GM12878 (cell line): ENCODE measurements at regions not wholly inside any gene's neighbourhood (a gene's known extent, or its start where the extent isn't known, plus 50 kb on each side); places are given as distances from the start of the nearest gene placed in this dataset.

ENCODE experiments used
- ATAC-seq: fragments of 200-7000 bp; cut with Tn5 transposase; 3 replicates; pipeline ENCODE4 v1.9.1; 2020; ENCODE audit warnings: mild to moderate bottlenecking, moderate library complexity
- BruUV-seq: library from RNA; stranded (reverse); fragments of 400-500 nt; replicated peaks from 2 replicates; lab custom pipeline; 2021; lab: Mats Ljungman, UMichigan
- CTCF ChIA-PET: fragments of 300-600 bp; sonication (Branson Sonifier 250); formaldehyde crosslinking; extraction: SDS; loops from one replicate; lab custom pipeline; 2021; ENCODE audit warnings: inconsistent platforms; lab: Yijun Ruan, JAX
- POLR2A ChIA-PET: fragments of 350-600 bp; formaldehyde crosslinking; extraction: SDS; loops from one replicate; lab custom pipeline; 2021; ENCODE audit warnings: inconsistent platforms; lab: Charles Lee
- RAD21 ChIA-PET: fragments of 300-600 bp; sonication (Branson Sonifier 250); formaldehyde crosslinking; loops from one replicate; lab custom pipeline; 2023; ENCODE audit warnings: antibody characterized with exemption; ENCODE audit not compliant: unreplicated experiment; lab: Charles Lee
- SMC1A ChIA-PET: fragments of 300-600 bp; sonication (Branson Sonifier 250); formaldehyde crosslinking; loops from one replicate; lab custom pipeline; 2023; ENCODE audit not compliant: unreplicated experiment, uncharacterized antibody; lab: Charles Lee
- DNase-seq: peaks from one replicate; pipeline ENCODE4 v3.0.0-alpha.2; 2011; ENCODE audit warnings: low read depth, low spot score
- FAIRE-seq: peaks from 3 replicates; lab custom pipeline; 2011; peaks lifted over from hg19 to GRCh38; lab: Jason Lieb, UNC
- H2AFZ ChIP-seq: 2 replicates; pipeline ENCODE4 v1.6.0; 2011; ENCODE audit warnings: low read depth, low read length, control low read depth; ENCODE audit not compliant: control insufficient read depth
- H3K27ac ChIP-seq: 2 replicates; pipeline ENCODE4 v1.5.1; 2011; ENCODE audit warnings: control low read depth; ENCODE audit not compliant: control insufficient read depth, insufficient read depth
- H3K27me3 ChIP-seq, 2 experiments: replicated peaks in 1 of 2; 2 replicates each; pipeline versions ENCODE4 v1.6.0 to v1.6.1; 2011; ENCODE audit warnings: low read length in 1 of 2; ENCODE audit not compliant: control insufficient read depth in 2 of 2, insufficient read depth in 2 of 2
- H3K36me3 ChIP-seq, 2 experiments: 2 replicates each; pipeline ENCODE4 v1.5.1; 2011; ENCODE audit warnings: low read length in 1 of 2; ENCODE audit not compliant: control insufficient read depth in 2 of 2, insufficient read depth in 2 of 2
- H3K4me1 ChIP-seq: 2 replicates; pipeline ENCODE4 v1.6.1; 2011; ENCODE audit warnings: mild to moderate bottlenecking, low read length, moderate library complexity, mixed read lengths; ENCODE audit not compliant: control insufficient read depth, insufficient read depth
- H3K4me2 ChIP-seq: 2 replicates; pipeline ENCODE4 v1.6.0; 2011; ENCODE audit warnings: control low read depth; ENCODE audit not compliant: control insufficient read depth, insufficient read depth
- H3K4me3 ChIP-seq: fragments of 200-600 bp; sonication (generic); 2 replicates; pipeline ENCODE4 v1.5.1; 2016
- H3K79me2 ChIP-seq: 2 replicates; pipeline ENCODE4 v1.6.0; 2011; ENCODE audit warnings: low read length; ENCODE audit not compliant: control insufficient read depth, insufficient read depth
- H3K9ac ChIP-seq: 2 replicates; pipeline ENCODE4 v1.8.0; 2011; ENCODE audit warnings: low read length, control low read depth, mixed read lengths; ENCODE audit not compliant: control insufficient read depth, insufficient read depth
- H3K9me3 ChIP-seq: replicated peaks from 3 replicates; pipeline ENCODE4 v1.5.1; 2011; ENCODE audit warnings: mild to moderate bottlenecking, low read length; ENCODE audit not compliant: control insufficient read depth, insufficient read depth
- H4K20me1 ChIP-seq: 2 replicates; pipeline ENCODE4 v1.6.0; 2011; ENCODE audit not compliant: control insufficient read depth, insufficient read depth
- BMI1 ChIP-seq: fragments of 450-650 bp; IDR thresholded peaks from 2 replicates; pipeline ENCODE4 v1.6.1; 2016; ENCODE audit warnings: mild to moderate bottlenecking, moderate library complexity, borderline replicate concordance
- CBX5 ChIP-seq: sonication (generic); IDR thresholded peaks from 2 replicates; pipeline ENCODE4 v1.6.1; 2016; ENCODE audit warnings: low read depth, moderate library complexity, mild to moderate bottlenecking, inconsistent platforms
- ETV6 ChIP-seq, 2 experiments: fragments of 450-650 bp in 1 of 2; IDR thresholded peaks in 1 of 2; conservative IDR thresholded peaks in 1 of 2; 2 replicates each; pipeline ENCODE4 v1.6.1; 2014; ENCODE audit warnings: antibody characterized with exemption in 1 of 2, borderline replicate concordance in 1 of 2, low read depth in 1 of 2, mild to moderate bottlenecking in 1 of 2, moderate library complexity in 1 of 2
- IKZF1 ChIP-seq: fragments of 450-650 bp; conservative IDR thresholded peaks from 2 replicates; pipeline ENCODE4 v1.6.1; 2017; ENCODE audit warnings: antibody characterized with exemption, mild to moderate bottlenecking
- IKZF2 ChIP-seq, 2 experiments: fragments of 450-650 bp; IDR thresholded peaks; 2 replicates each; pipeline ENCODE4 v1.6.1; 2017; ENCODE audit warnings: mild to moderate bottlenecking in 2 of 2, moderate library complexity in 2 of 2
- MXI1 ChIP-seq: fragments of 150-350 bp; IDR thresholded peaks from 2 replicates; pipeline ENCODE4 v1.6.1; 2011; ENCODE audit warnings: low read depth, mild to moderate bottlenecking, inconsistent platforms, low read length, improper control_type of control experiment
- NFIC ChIP-seq: IDR thresholded peaks from 2 replicates; pipeline ENCODE4 v1.6.1; 2012; ENCODE audit warnings: low read depth, mild to moderate bottlenecking, inconsistent platforms, low read length, moderate library complexity
- NKRF ChIP-seq: fragments of 450-650 bp; conservative IDR thresholded peaks from 2 replicates; pipeline ENCODE4 v1.6.1; 2017; ENCODE audit warnings: mild to moderate bottlenecking, moderate library complexity
- SP1 ChIP-seq: IDR thresholded peaks from one replicate; pipeline ENCODE4 v1.6.1; 2011; ENCODE audit warnings: low read depth, low read length
- WGBS: methylation state at CpG from one replicate; pipeline ENCODE4 v1.1.6; 2016; ENCODE audit warnings: low lambda C conversion rate; ENCODE audit not compliant: insufficient replicate concordance, insufficient coverage; ENCODE audit errors: missing lambda C conversion rate; 5-methylcytosine and 5-hydroxymethylcytosine counted together
- in situ Hi-C: fragments of 300-500 bp; cut with MboI; formaldehyde crosslinking; loops from 9 replicates; pipeline ENCODE4 v1.14.3; 2018; ENCODE audit warnings: mixed read lengths
- intact Hi-C: fragments of 100-400 bp; cut with micrococcal nuclease; formaldehyde crosslinking; loops from one replicate; pipeline ENCODE4 v1.14.2; 2022; ENCODE audit not compliant: unreplicated experiment
- TF ChIP-seq, protein P1 (sequence below): IDR thresholded peaks from 2 replicates; pipeline ENCODE4 v1.6.1; 2011; ENCODE audit warnings: borderline replicate concordance, low read depth, mild to moderate bottlenecking, moderate library complexity, mixed read lengths, low read length; ENCODE audit not compliant: insufficient read depth; ENCODE audit errors: extremely low read length
- TF ChIP-seq, protein P2 (sequence below): IDR thresholded peaks from 2 replicates; pipeline ENCODE4 v1.6.1; 2012; ENCODE audit warnings: improper control_type of control experiment, low read depth, low read length; ENCODE audit not compliant: insufficient replicate concordance

DNA sequence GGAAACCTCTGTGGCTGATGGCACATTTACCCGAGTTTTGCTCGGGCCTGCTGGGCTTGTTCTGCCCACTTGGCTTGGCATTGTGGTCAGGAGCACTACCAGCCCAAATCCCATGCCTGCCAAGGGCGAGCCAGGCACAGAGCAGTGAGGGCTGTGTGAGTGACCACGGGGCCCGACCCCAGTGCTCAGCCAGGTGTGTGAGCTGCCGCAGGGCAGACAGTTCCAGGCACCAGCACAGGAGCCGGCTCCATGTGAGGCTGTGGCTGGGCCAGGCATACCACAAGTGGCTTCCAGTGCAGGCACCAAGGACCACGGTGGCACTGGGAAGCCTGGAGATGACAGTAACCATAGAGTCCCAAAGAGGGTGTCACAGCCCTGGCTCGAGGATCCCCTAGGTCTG is 1225.5 kb upstream of the GJE1 start:
- 35% methylated on average over 9 of the region's 9 CpGs for WGBS

More for the DNA sequence above, 1225.5 kb upstream of the GJE1 start:
- no peak overlapping the region for H3K4me3 ChIP-seq
- in situ Hi-C loops (no loop called here), intact Hi-C loops (no loop called here)
- no peak overlapping the region for H3K27ac ChIP-seq
- H3K79me2 ChIP-seq = no peaks in the 10 kb centered on the region
- TF ChIP-seq IKZF1 (no peak), NKRF (no peak), NFIC (no peak), SP1 (no peak), MXI1 (no peak), BMI1 (no peak), ETV6 (conservative IDR thresholded peaks at IDR 0.05 in 1 of 2, IDR thresholded peaks at IDR 0.05 in 1 of 2; ENCODE audit: borderline replicate concordance in 1 of 2, low read depth in 1 of 2) (no peak), CBX5 (no peak), IKZF2 (IDR thresholded peaks at IDR 0.05) (no peak)
- TF ChIP-seq, protein P1, sequence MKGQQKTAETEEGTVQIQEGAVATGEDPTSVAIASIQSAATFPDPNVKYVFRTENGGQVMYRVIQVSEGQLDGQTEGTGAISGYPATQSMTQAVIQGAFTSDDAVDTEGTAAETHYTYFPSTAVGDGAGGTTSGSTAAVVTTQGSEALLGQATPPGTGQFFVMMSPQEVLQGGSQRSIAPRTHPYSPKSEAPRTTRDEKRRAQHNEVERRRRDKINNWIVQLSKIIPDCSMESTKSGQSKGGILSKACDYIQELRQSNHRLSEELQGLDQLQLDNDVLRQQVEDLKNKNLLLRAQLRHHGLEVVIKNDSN = no peak
- TF ChIP-seq, protein P2, sequence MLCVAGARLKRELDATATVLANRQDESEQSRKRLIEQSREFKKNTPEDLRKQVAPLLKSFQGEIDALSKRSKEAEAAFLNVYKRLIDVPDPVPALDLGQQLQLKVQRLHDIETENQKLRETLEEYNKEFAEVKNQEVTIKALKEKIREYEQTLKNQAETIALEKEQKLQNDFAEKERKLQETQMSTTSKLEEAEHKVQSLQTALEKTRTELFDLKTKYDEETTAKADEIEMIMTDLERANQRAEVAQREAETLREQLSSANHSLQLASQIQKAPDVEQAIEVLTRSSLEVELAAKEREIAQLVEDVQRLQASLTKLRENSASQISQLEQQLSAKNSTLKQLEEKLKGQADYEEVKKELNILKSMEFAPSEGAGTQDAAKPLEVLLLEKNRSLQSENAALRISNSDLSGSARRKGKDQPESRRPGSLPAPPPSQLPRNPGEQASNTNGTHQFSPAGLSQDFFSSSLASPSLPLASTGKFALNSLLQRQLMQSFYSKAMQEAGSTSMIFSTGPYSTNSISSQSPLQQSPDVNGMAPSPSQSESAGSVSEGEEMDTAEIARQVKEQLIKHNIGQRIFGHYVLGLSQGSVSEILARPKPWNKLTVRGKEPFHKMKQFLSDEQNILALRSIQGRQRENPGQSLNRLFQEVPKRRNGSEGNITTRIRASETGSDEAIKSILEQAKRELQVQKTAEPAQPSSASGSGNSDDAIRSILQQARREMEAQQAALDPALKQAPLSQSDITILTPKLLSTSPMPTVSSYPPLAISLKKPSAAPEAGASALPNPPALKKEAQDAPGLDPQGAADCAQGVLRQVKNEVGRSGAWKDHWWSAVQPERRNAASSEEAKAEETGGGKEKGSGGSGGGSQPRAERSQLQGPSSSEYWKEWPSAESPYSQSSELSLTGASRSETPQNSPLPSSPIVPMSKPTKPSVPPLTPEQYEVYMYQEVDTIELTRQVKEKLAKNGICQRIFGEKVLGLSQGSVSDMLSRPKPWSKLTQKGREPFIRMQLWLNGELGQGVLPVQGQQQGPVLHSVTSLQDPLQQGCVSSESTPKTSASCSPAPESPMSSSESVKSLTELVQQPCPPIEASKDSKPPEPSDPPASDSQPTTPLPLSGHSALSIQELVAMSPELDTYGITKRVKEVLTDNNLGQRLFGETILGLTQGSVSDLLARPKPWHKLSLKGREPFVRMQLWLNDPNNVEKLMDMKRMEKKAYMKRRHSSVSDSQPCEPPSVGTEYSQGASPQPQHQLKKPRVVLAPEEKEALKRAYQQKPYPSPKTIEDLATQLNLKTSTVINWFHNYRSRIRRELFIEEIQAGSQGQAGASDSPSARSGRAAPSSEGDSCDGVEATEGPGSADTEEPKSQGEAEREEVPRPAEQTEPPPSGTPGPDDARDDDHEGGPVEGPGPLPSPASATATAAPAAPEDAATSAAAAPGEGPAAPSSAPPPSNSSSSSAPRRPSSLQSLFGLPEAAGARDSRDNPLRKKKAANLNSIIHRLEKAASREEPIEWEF = no peak
- no peak overlapping the region for H3K9ac ChIP-seq
- H3K4me1 ChIP-seq = no peaks in the 10 kb centered on the region
- no TSS peak for BruUV-seq
- H4K20me1 ChIP-seq = no peaks in the 10 kb centered on the region
- DNase-seq = no peak
- no peaks in the 10 kb centered on the region for H3K27me3 ChIP-seq
- ChIA-PET CTCF (interaction anchor here (0.6 to 0.7 kb wide), 2 partner anchors 86 to 1143 kb away, joined by 3 read pairs; no protein-coding TSS in a partner anchor), POLR2A (no interaction called here), RAD21 (no interaction called here), SMC1A (interaction anchor here (0.6 to 1.2 kb wide), 4 partner anchors 11 to 936 kb away, joined by 3 to 4 read pairs (median 3); no protein-coding TSS in a partner anchor)
- no peaks in the 10 kb centered on the region for H3K9me3 ChIP-seq
- no peak for ATAC-seq
- H2AFZ ChIP-seq = no peak overlapping the region
- no peak for FAIRE-seq
- H3K36me3 ChIP-seq = no peaks in the 10 kb centered on the region
- H3K4me2 ChIP-seq = no peak overlapping the region
